GM12892 (cell line): ENCODE measurements at regions not wholly inside any gene's neighbourhood (a gene's known extent, or its start where the extent isn't known, plus 50 kb on each side); places are given as distances from the start of the nearest gene placed in this dataset.

ENCODE experiments used
- DNase-seq: peaks from one replicate; pipeline ENCODE4 v3.0.0; 2011; ENCODE audit not compliant: insufficient read length
- FAIRE-seq: peaks from 2 replicates; lab custom pipeline; 2011; peaks lifted over from hg19 to GRCh38; lab: Jason Lieb, UNC
- POLR2A ChIP-seq: IDR thresholded peaks from 2 replicates; pipeline ENCODE4 v1.6.1; 2011; ENCODE audit warnings: low read depth, low read length, control low read depth
- POLR2AphosphoS5 ChIP-seq: IDR thresholded peaks from 2 replicates; pipeline ENCODE4 v1.6.1; 2011; ENCODE audit warnings: low read depth, low read length, control low read depth
- TAF1 ChIP-seq: IDR thresholded peaks from 2 replicates; pipeline ENCODE4 v1.6.1; 2011; ENCODE audit warnings: low read depth, mild to moderate bottlenecking, control low read depth, low read length, borderline replicate concordance

DNA sequence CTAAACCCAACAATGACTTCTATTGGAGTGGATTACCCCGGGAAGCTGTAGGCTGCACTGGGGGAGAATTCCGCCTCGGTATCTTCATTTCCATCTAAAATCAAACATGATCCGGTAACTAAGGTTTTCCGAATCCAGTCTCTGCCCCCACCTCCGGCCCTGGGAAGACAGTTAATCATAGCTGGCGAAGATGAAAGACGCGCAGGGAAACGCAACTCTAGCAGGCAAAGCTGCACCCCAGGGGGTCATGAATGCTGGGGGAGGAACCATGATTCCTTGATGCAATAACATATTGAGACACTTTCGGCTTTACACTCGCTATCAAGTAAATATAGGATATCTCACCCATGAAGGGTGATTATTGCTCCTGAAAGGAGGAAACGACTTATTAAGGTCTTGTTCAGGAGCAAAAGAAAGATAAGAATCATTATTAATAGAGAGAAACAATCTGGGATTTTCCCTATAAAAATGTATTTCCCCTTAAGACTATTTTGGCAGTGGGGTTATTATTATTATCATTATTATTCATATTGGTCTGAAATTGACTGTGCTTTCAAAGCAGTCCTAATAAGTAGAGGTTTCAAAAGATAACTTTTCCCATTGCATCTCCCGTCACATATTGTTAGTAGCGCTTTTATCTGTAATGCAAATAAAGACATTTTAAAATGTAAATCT lies 614.9 kb downstream of the VRK1 start:
- no peak for DNase-seq
- TF ChIP-seq TAF1: no peak
- no peak for TF ChIP-seq POLR2AphosphoS5
- TF ChIP-seq POLR2A: no peak
- no peak for FAIRE-seq

DNA sequence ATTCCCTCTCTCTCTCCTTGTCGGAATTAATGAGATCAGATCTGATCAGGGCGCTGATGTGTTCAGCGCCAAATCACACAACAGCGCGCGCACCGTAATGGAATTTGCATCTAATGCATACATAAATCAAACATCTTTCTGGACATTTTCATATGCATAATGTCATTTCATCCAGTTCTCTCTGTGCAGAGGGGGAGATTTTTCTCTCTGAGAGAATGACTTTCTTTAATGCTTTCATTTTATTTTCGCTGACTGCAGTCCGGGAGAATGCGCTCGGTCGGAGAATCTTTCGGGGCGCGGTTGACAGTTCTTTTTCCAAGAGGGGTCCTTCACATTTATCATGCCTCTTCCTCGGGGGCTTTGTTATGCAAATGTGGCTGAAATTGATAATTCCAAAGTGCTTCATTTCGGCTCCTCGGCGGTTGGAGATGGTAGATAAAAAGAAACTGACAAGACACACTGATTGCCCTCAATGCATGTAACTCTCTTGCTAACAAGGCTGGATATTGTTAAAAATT lies 615.9 kb downstream of the VRK1 start:
- TF ChIP-seq POLR2A (no peak), TAF1 (no peak), POLR2AphosphoS5 (no peak)
- no peak for FAIRE-seq
- DNase-seq: no peak

DNA sequence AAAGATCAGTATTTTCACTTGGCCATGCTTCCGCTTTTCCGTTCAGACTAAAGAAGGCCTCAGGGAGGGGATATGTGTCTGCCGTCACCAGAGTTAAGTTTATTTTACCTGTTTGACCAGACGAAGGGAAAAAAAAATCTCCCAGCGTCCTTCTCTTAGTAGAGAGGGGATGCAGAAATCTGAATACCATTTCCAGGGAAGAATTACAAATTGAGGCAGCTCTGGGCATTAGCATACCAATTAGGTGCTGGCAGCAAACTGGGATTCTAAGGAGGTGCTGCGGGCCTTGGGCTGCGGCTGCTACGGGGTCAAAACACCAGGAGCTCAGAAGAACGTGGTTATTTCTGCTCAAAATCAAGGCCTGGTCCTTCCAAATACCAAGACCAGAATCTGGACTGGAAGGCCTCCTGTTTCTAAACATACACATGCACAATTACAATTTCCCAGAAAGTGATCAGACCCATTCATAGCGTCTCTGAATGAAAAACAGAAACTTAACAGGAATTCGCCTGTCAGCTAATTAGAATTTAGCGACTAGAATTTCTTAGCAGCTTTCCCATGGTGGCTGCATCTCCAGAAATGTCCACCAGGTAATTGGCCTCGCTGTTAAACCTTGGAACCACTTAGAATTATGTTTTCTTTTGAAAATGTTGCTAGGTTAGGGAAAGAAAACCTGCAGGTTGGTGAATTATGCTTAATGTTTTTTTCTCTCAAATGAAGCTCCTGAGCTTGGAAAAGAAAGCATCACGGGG lies 617.0 kb downstream of the VRK1 start:
- DNase-seq: no peak

DNA sequence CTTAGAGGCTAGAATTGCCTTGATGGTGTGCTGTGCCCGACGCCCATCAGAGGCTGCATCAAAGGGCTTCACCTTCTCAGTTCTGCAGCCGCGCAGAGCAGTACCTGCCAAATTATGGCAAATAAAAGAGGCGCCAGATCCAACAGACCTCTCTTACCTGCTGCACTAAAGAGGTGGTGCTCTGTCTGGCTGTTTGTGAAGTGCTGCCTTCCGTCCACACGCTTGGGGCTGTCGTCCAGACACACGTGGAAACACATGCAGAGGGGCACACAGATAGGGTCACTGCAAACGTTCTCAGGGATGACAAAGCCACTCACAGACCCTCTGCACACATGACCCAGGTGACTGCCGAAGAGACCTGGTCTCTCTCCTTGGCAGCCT lies 617.5 kb downstream of the VRK1 start:
- FAIRE-seq (no peak), DNase-seq (no peak)
- no peak for TF ChIP-seq TAF1
- TF ChIP-seq POLR2A: no peak
- TF ChIP-seq POLR2AphosphoS5: no peak

More for the DNA sequence above, 617.0 kb downstream of the VRK1 start:
- TF ChIP-seq TAF1 (no peak), POLR2A (no peak), POLR2AphosphoS5 (no peak)
- FAIRE-seq: no peak

DNA sequence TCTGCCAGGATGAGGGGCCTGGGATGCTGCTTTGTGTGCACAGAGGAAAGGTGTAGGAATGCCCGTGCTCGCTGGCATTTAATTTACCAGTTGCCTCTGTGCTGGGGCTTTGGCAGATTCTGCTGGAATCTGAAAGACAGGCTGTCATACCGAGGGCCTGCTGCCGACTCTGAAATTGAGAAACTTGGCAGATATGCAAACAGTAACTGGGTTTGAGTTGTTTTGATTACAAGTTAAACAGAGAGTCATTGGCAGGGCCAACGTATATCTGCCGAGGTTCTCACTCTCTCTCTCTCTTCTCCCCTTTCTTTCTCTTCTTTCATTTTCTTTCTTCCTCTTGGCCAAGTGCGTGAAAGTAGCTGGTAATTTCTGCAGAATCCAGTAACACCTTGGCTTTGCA lies 618.7 kb downstream of the VRK1 start:
- TF ChIP-seq POLR2AphosphoS5 (no peak), POLR2A (no peak), TAF1 (no peak)
- no peak for DNase-seq
- no peak for FAIRE-seq

DNA sequence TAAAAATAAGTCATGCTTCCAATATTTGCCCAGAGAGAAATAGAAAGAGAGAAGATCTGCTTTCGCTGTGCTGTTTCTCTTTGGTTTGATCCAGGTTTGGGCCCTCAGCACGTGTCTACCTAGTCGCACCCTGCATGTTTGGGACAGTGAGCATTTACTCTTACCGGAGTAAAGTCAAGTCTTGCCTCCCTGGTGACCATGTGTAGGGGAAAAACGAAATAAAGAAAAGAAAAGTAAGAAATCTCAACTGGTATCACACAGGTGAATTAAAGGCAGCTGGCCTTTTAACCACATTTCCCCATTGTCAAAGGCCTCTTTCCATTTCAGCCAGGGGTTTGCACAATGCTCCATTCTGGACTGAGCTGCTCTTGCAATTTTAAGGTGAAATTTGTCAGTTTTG lies 619.4 kb downstream of the VRK1 start:
- no peak for TF ChIP-seq TAF1
- TF ChIP-seq POLR2A: no peak
- TF ChIP-seq POLR2AphosphoS5: no peak
- DNase-seq: no peak
- no peak for FAIRE-seq

DNA sequence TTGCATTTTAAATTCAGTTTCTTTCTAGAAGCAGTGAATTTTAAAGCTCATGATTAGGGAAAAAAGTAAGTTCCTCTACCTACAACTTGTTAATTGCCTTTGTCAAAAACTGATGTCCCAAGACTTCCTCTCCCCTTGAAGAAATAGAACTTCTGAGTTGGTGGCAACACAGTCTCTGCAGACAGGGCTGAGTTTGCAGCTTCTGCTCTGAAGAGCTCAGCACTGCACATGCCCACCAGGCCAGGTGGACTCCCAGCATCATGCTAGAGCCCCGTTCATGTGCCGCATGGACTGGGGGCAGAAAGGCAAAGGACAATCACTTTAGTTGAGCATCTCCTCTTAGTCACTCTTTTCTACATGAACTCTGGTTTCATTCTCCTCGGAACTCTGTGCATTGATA lies 620.1 kb downstream of the VRK1 start:
- TF ChIP-seq POLR2AphosphoS5: no peak
- TF ChIP-seq TAF1: no peak
- no peak for TF ChIP-seq POLR2A
- FAIRE-seq (no peak), DNase-seq (no peak)

DNA sequence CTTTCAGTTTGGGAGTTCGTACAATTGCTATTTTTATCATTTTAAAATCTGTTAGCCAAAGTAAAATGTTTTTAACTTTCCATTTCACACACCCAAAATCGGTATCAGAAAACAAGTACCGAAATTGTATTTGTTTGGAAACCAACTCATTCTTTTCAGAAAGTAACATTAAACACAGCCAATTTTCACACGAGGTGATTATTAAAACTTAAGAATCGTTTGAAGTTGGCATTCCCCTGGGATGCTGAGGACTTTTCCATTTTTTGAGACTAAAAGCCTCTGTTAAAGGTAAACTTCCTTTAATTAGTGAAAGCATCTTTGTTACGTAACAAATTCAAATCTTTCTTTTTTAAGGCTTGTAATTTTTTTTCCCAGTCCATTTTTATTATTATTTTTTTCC lies 623.0 kb downstream of the VRK1 start:
- FAIRE-seq (no peak), DNase-seq (no peak)
- no peak for TF ChIP-seq TAF1
- TF ChIP-seq POLR2A: no peak
- no peak for TF ChIP-seq POLR2AphosphoS5

DNA sequence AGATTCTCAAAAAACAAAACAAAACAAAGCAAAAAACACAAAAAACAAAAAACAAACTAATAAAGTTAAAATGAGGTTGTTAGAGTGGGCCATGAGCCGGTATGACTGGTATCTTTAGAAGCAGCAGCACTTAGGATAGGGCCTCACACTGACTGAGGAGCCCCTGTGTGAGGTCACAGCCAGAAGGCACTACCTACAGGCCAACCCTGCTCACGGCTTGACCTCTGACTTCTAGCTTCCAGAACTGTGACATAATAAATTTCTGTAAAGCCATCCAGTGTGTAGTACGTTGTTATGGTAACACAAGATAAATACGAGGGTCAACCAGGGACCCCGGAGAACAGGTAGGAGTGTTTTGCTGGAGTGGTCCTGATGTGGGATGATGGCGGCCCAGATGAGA lies 629.6 kb downstream of the VRK1 start:
- FAIRE-seq (no peak), DNase-seq (no peak)
- TF ChIP-seq POLR2AphosphoS5: no peak
- no peak for TF ChIP-seq TAF1
- TF ChIP-seq POLR2A: no peak

DNA sequence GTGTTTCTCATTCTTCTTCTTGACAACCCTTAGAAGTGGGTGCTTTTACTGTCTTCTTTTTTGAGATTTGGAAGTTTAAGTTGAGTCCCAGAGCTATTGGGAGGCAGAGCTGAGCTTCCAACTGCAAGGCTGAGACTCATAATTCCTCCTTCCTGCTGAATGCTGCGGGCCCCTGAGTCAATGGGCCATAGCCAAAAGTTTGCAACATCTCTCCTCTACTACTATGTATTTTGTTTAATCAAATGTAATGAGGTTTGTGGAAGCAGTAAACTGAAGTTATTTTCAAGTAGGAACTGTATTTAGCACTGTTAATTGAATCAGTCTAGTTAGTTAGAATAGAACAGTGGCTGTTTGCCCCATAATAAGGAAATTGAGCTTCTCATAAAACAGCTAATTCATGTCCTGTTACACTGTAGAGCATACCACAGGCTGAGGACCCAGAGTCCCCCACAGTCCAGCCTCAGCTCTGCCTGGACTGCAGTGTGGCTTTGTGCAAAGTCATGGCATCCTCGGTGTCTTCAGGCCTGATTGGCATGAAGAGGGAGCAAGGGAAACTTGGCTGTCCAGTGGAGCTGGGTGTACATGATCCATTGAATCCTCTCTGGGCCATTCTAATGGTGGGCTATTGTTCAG lies 631.7 kb downstream of the VRK1 start:
- no peak for DNase-seq
- no peak for FAIRE-seq
- TF ChIP-seq TAF1 (no peak), POLR2A (no peak), POLR2AphosphoS5 (no peak)

DNA sequence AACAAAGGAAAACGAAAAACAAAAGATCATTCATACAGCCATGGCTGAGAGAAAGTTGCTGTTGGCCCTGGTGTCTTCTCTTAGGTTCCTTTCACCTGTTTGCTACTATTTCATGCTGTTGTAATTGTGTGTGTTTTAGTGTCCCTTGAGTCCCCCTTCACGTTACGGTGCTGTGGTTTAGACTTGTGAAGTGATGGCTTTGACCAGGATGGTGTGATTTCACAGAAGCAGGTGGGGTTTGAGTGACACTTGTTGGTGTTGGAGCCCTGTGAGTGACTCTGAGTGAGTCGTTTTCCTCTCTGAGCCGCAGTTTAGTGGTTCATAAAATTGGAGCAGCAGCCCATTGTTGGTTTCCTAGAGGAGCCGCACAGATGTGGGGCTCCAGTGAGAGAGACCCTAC lies 635.4 kb downstream of the VRK1 start:
- TF ChIP-seq POLR2A (no peak), POLR2AphosphoS5 (no peak), TAF1 (no peak)

More for the DNA sequence above, 635.4 kb downstream of the VRK1 start:
- no peak for DNase-seq
- no peak for FAIRE-seq
